Transverse colon (tissue), 4 donors: ENCODE measurements at regions not wholly inside any gene's neighbourhood (a gene's known extent, or its start where the extent isn't known, plus 50 kb on each side); places are given as distances from the start of the nearest gene placed in this dataset.

Experiments
- DNase-seq: peaks from one replicate; pipeline ENCODE4 v3.0.0-alpha.2; 2019
- H3K27ac ChIP-seq, 4 donors: fragments of 200-600 bp; sonication (generic); 2 replicates each; pipeline ENCODE4 v1.5.1; 2016 to 2018; ENCODE audit warnings: inconsistent platforms in 4 of 4
- H3K27me3 ChIP-seq: fragments of 200-600 bp; sonication (generic); 2 replicates; pipeline ENCODE4 v1.5.1; 2017; ENCODE audit warnings: inconsistent platforms
- H3K36me3 ChIP-seq, 4 donors: fragments of 200-600 bp; sonication (generic); 2 replicates each; pipeline ENCODE4 v1.5.1; 2017 to 2019; ENCODE audit warnings: inconsistent platforms in 4 of 4
- H3K4me1 ChIP-seq, 4 donors: fragments of 200-600 bp; sonication (generic); 2 replicates each; pipeline ENCODE4 v1.5.1; 2017 to 2020; ENCODE audit warnings: inconsistent platforms in 4 of 4
- H3K4me3 ChIP-seq, 4 donors: fragments of 200-600 bp; sonication (generic); 1 replicate in 1 of 4; 2 replicates in 3 of 4; pipeline versions ENCODE4 v1.5.1 to v1.6.1; 2017 to 2019; ENCODE audit warnings: inconsistent platforms in 4 of 4
- H3K9me3 ChIP-seq, 2 donors: fragments of 200-600 bp; sonication (generic); 2 replicates each; pipeline ENCODE4 v1.5.1; 2017 to 2019; ENCODE audit warnings: inconsistent platforms in 2 of 2
- CTCF ChIP-seq, 5 experiments: fragments of 200-600 bp in 3 of 5; fragments of 450-650 bp in 2 of 5; sonication (generic) in 3 of 5; IDR thresholded peaks; 1 replicate in 2 of 5; 2 replicates in 3 of 5; pipeline ENCODE4 v1.5.1; 2016 to 2017; ENCODE audit warnings: antibody characterized with exemption in 5 of 5, inconsistent platforms in 3 of 5, mild to moderate bottlenecking in 2 of 5, moderate library complexity in 1 of 5
- EP300 ChIP-seq: sonication (generic); formaldehyde crosslinking; IDR thresholded peaks from one replicate; pipeline ENCODE4 v1.6.1; 2017; ENCODE audit warnings: antibody characterized with exemption, low read depth
- POLR2A ChIP-seq: fragments of 450-650 bp; IDR thresholded peaks from one replicate; pipeline ENCODE4 v1.6.1; 2016; ENCODE audit warnings: antibody characterized with exemption, mild to moderate bottlenecking, moderate library complexity
- POLR2AphosphoS5 ChIP-seq, 3 donors: sonication (generic); formaldehyde crosslinking; IDR thresholded peaks; one replicate each; pipeline ENCODE4 v1.6.1; 2016; ENCODE audit warnings: antibody characterized with exemption in 3 of 3
- WGBS, 2 donors: methylation state at CpG; one replicate each; pipeline ENCODE4 v1.1.5; 2018; ENCODE audit warnings: low coverage in 1 of 2; 5-methylcytosine and 5-hydroxymethylcytosine counted together
- in situ Hi-C, 4 donors: fragments of 200-750 bp; cut with MboI; loops; one replicate each; pipeline versions ENCODE4 v1.15.0 to v1.15.1; 2017; ENCODE audit warnings: low sequenced_read_pairs in 3 of 4, low pct_ligation_motif_present in 1 of 4, low pct_unique_long_range_greater_than_20kb in 1 of 4
- intact Hi-C: fragments of 100-400 bp; cut with DNase I; formaldehyde crosslinking; loops from one replicate; pipeline ENCODE4 v1.15.1; 2023; ENCODE audit warnings: low total_unique reads

GRCh38 chr1:219754767-219755166, 141.9 kb upstream of the ZC3H11B start:
- 57 to 65% methylated on average over 2 of the region's 2 CpGs for WGBS, 2 donors
- H3K27ac ChIP-seq = no peak overlapping the region
- no peaks in the 10 kb centered on the region for H3K9me3 ChIP-seq
- no peaks in the 10 kb centered on the region for H3K4me1 ChIP-seq
- no peaks in the 10 kb centered on the region for H3K36me3 ChIP-seq
- H3K4me3 ChIP-seq = no peak overlapping the region
- no peak for DNase-seq
- no peak for TF ChIP-seq CTCF (IDR thresholded peaks at IDR 0.05)
- TF ChIP-seq POLR2AphosphoS5 (IDR thresholded peaks at IDR 0.05) = no peak
- TF ChIP-seq POLR2A = no peak
- no peak for TF ChIP-seq EP300
- intact Hi-C loops (no loop called here), in situ Hi-C loops (no loop called here)
- no peaks in the 10 kb centered on the region for H3K27me3 ChIP-seq

GRCh38 chr1:219753914-219754313, 141.0 kb upstream of the ZC3H11B start:
- WGBS, 2 donors = 45 to 48% methylated on average over 4 of the region's 4 CpGs
- Histone ChIP-seq H3K9me3 (no peaks in the 10 kb centered on the region), H3K27ac (no peak overlapping the region), H3K27me3 (no peaks in the 10 kb centered on the region), H3K4me1 (no peaks in the 10 kb centered on the region), H3K4me3 (no peak overlapping the region), H3K36me3 (no peaks in the 10 kb centered on the region)
- no peak for DNase-seq
- no peak for TF ChIP-seq POLR2A
- TF ChIP-seq CTCF (IDR thresholded peaks at IDR 0.05) = no peak
- TF ChIP-seq POLR2AphosphoS5 (IDR thresholded peaks at IDR 0.05) = no peak
- no peak for TF ChIP-seq EP300
- intact Hi-C loops = no loop called here
- in situ Hi-C loops = no loop called here

- no peaks in the 10 kb centered on the region for H3K36me3 ChIP-seq
- no peaks in the 10 kb centered on the region for H3K9me3 ChIP-seq
- in situ Hi-C loops (no loop called here), intact Hi-C loops (no loop called here)
- no peaks in the 10 kb centered on the region for H3K27me3 ChIP-seq
- 0 to 26% methylated on average over 1 of the region's 1 CpG for WGBS, 2 donors
- no peak for DNase-seq
- no peak overlapping the region for H3K27ac ChIP-seq
- TF ChIP-seq EP300 (no peak), CTCF (IDR thresholded peaks at IDR 0.05) (no peak), POLR2A (no peak), POLR2AphosphoS5 (IDR thresholded peaks at IDR 0.05) (no peak)
- no peak overlapping the region for H3K4me3 ChIP-seq
- H3K4me1 ChIP-seq = no peaks in the 10 kb centered on the region
Observed at GRCh38 chr1:219752645-219753044, 139.7 kb upstream of the ZC3H11B start.

- no peaks in the 10 kb centered on the region for H3K9me3 ChIP-seq
- in situ Hi-C loops (no loop called here), intact Hi-C loops (no loop called here)
- DNase-seq = no peak
- no peaks in the 10 kb centered on the region for H3K36me3 ChIP-seq
- no peak overlapping the region for H3K27ac ChIP-seq
- H3K4me3 ChIP-seq = no peak overlapping the region
- TF ChIP-seq CTCF (IDR thresholded peaks at IDR 0.05) (no peak), POLR2A (no peak), POLR2AphosphoS5 (IDR thresholded peaks at IDR 0.05) (no peak), EP300 (no peak)
- H3K4me1 ChIP-seq = no peaks in the 10 kb centered on the region
- no peaks in the 10 kb centered on the region for H3K27me3 ChIP-seq
Observed at GRCh38 chr1:219751870-219752507, 139.1 kb upstream of the ZC3H11B start.
